Uterus (tissue), 2 donors: ENCODE measurements at regions not wholly inside any gene's neighbourhood (a gene's known extent, or its start where the extent isn't known, plus 50 kb on each side); places are given as distances from the start of the nearest gene placed in this dataset.

Source experiments
- POLR2A ChIP-seq, 2 donors: fragments of 450-650 bp; IDR thresholded peaks; one replicate each; pipeline ENCODE4 v1.6.1; 2016; ENCODE audit warnings: antibody characterized with exemption in 2 of 2, mild to moderate bottlenecking in 1 of 2, moderate library complexity in 1 of 2
- TF ChIP-seq, protein P1 (sequence below), 4 experiments: fragments of 200-600 bp in 2 of 4; fragments of 450-650 bp in 2 of 4; sonication (generic) in 2 of 4; IDR thresholded peaks; one replicate each; pipeline ENCODE4 v1.5.1; 2016 to 2019; ENCODE audit warnings: antibody characterized with exemption in 4 of 4, mild to moderate bottlenecking in 2 of 4, moderate library complexity in 1 of 4

GRCh38 chr5:92567831-92568450, 1013.1 kb downstream of the NR2F1-AS1 start:
- TF ChIP-seq, protein P1, sequence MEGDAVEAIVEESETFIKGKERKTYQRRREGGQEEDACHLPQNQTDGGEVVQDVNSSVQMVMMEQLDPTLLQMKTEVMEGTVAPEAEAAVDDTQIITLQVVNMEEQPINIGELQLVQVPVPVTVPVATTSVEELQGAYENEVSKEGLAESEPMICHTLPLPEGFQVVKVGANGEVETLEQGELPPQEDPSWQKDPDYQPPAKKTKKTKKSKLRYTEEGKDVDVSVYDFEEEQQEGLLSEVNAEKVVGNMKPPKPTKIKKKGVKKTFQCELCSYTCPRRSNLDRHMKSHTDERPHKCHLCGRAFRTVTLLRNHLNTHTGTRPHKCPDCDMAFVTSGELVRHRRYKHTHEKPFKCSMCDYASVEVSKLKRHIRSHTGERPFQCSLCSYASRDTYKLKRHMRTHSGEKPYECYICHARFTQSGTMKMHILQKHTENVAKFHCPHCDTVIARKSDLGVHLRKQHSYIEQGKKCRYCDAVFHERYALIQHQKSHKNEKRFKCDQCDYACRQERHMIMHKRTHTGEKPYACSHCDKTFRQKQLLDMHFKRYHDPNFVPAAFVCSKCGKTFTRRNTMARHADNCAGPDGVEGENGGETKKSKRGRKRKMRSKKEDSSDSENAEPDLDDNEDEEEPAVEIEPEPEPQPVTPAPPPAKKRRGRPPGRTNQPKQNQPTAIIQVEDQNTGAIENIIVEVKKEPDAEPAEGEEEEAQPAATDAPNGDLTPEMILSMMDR (IDR thresholded peaks at IDR 0.05) = no peak
- no peak for TF ChIP-seq POLR2A (IDR thresholded peaks at IDR 0.05)
